GM23248 (cell line): ENCODE measurements at regions not wholly inside any gene's neighbourhood (a gene's known extent, or its start where the extent isn't known, plus 50 kb on each side); places are given as distances from the start of the nearest gene placed in this dataset.

ENCODE experiments used
- DNase-seq: peaks from one replicate; pipeline ENCODE4 v3.0.0-alpha.2; 2015
- H2AFZ ChIP-seq: fragments of 200-600 bp; sonication (generic); 2 replicates; pipeline ENCODE4 v1.6.1; 2016; ENCODE audit warnings: antibody characterized with exemption
- H3F3A ChIP-seq: fragments of 200-600 bp; sonication (generic); 2 replicates; pipeline ENCODE4 v1.6.1; 2016; ENCODE audit warnings: mild to moderate bottlenecking, antibody characterized with exemption, mixed run types; ENCODE audit not compliant: insufficient read depth
- H3K27ac ChIP-seq: fragments of 200-600 bp; sonication (generic); 2 replicates; pipeline ENCODE4 v1.5.1; 2016; ENCODE audit warnings: mild to moderate bottlenecking
- H3K27me3 ChIP-seq: fragments of 200-600 bp; sonication (generic); replicated peaks from 2 replicates; pipeline ENCODE4 v1.6.1; 2016; ENCODE audit warnings: mild to moderate bottlenecking; ENCODE audit not compliant: insufficient read depth
- H3K36me3 ChIP-seq: fragments of 200-600 bp; sonication (generic); 2 replicates; pipeline ENCODE4 v1.6.1; 2016; ENCODE audit warnings: low read depth, mild to moderate bottlenecking
- H3K4me1 ChIP-seq: fragments of 200-600 bp; sonication (generic); 2 replicates; pipeline ENCODE4 v1.6.1; 2016; ENCODE audit warnings: mild to moderate bottlenecking; ENCODE audit not compliant: insufficient read depth
- H3K4me2 ChIP-seq: fragments of 200-600 bp; sonication (generic); one replicate; pipeline ENCODE4 v1.6.1; 2016; ENCODE audit warnings: mild to moderate bottlenecking; ENCODE audit not compliant: unreplicated experiment
- H3K4me3 ChIP-seq: fragments of 200-600 bp; sonication (generic); 2 replicates; pipeline ENCODE4 v1.5.1; 2016; ENCODE audit warnings: mild to moderate bottlenecking
- H3K79me2 ChIP-seq: fragments of 200-600 bp; sonication (generic); 2 replicates; pipeline ENCODE4 v1.6.1; 2016; ENCODE audit warnings: mild to moderate bottlenecking; ENCODE audit not compliant: insufficient read depth
- H3K9ac ChIP-seq: fragments of 200-600 bp; sonication (generic); 2 replicates; pipeline ENCODE4 v1.6.1; 2016; ENCODE audit warnings: mild to moderate bottlenecking
- H3K9me2 ChIP-seq: fragments of 200-600 bp; sonication (generic); 2 replicates; pipeline ENCODE4 v1.6.1; 2016; ENCODE audit warnings: mixed run types, mild to moderate bottlenecking, moderate library complexity; ENCODE audit not compliant: insufficient read depth
- H3K9me3 ChIP-seq: fragments of 200-600 bp; sonication (generic); one replicate; pipeline ENCODE4 v1.6.1; 2017; ENCODE audit warnings: low read depth
- H4K20me1 ChIP-seq: fragments of 200-600 bp; sonication (generic); 2 replicates; pipeline ENCODE4 v1.6.0; 2016; ENCODE audit not compliant: insufficient read depth
- EZH2 ChIP-seq: fragments of 200-600 bp; sonication (generic); IDR thresholded peaks from 2 replicates; pipeline ENCODE4 v1.6.1; 2018; ENCODE audit warnings: antibody characterized with exemption, mild to moderate bottlenecking; ENCODE audit not compliant: insufficient read depth, poor library complexity, severe bottlenecking
- EZH2phosphoT487 ChIP-seq: fragments of 200-600 bp; sonication (generic); IDR thresholded peaks from 2 replicates; pipeline ENCODE4 v1.6.1; 2018; ENCODE audit warnings: antibody characterized with exemption, moderate library complexity, mild to moderate bottlenecking, low read depth; ENCODE audit not compliant: insufficient read depth
- WGBS, 2 experiments: methylation state at CpG; one replicate each; pipeline ENCODE4 v1.1.6; 2015 to 2017; ENCODE audit warnings: low lambda C conversion rate in 2 of 2, low coverage in 1 of 2; ENCODE audit errors: missing lambda C conversion rate in 2 of 2; 5-methylcytosine and 5-hydroxymethylcytosine counted together
- in situ Hi-C: fragments of 300-500 bp; cut with MboI; formaldehyde crosslinking; loops from 2 replicates; pipeline ENCODE4 v1.15.0; 2020

- 73 to 79% methylated on average over 3 of the region's 3 CpGs for WGBS, 2 experiments
- Histone ChIP-seq H3K4me3 (no peak overlapping the region), H3K9ac (no peak overlapping the region), H4K20me1 (no peaks in the 10 kb centered on the region), H3K27ac (no peak overlapping the region), H3F3A (peaks cover 14% of the 10 kb centered on the region), H3K79me2 (no peaks in the 10 kb centered on the region), H3K4me1 (peaks cover 27% of the 10 kb centered on the region), H3K4me2 (no peak overlapping the region), H3K9me2 (no peaks in the 10 kb centered on the region), H2AFZ (no peak overlapping the region), H3K36me3 (no peaks in the 10 kb centered on the region), H3K9me3 (no peaks in the 10 kb centered on the region), H3K27me3 (no peaks in the 10 kb centered on the region)
- DNase-seq: peak; percentile 34
- no peak for TF ChIP-seq EZH2
- no peak for TF ChIP-seq EZH2phosphoT487
- in situ Hi-C loops: no loop called here
Measured at GRCh38 chr7:33745934-33746333, 159.4 kb upstream of the BMPER start.

- H3K27me3 ChIP-seq: no peaks in the 10 kb centered on the region
- TF ChIP-seq EZH2phosphoT487: no peak
- no peak for TF ChIP-seq EZH2
- no peak overlapping the region for H3K4me3 ChIP-seq
- H3K4me2 ChIP-seq: no peak overlapping the region
- no peaks in the 10 kb centered on the region for H3K79me2 ChIP-seq
- H2AFZ ChIP-seq: no peak overlapping the region
- WGBS, 2 experiments: 81 to 84% methylated on average over 7 of the region's 7 CpGs
- H3F3A ChIP-seq: peaks cover 6% of the 10 kb centered on the region
- H3K27ac ChIP-seq: no peak overlapping the region
- H3K9ac ChIP-seq: no peak overlapping the region
- peaks cover 19% of the 10 kb centered on the region for H3K4me1 ChIP-seq
- in situ Hi-C loops: no loop called here
- no peak for DNase-seq
- no peaks in the 10 kb centered on the region for H3K36me3 ChIP-seq
- no peaks in the 10 kb centered on the region for H3K9me3 ChIP-seq
- H4K20me1 ChIP-seq: no peaks in the 10 kb centered on the region
- no peaks in the 10 kb centered on the region for H3K9me2 ChIP-seq
Measured at GRCh38 chr7:33748793-33749192, 156.5 kb upstream of the BMPER start.

DNA sequence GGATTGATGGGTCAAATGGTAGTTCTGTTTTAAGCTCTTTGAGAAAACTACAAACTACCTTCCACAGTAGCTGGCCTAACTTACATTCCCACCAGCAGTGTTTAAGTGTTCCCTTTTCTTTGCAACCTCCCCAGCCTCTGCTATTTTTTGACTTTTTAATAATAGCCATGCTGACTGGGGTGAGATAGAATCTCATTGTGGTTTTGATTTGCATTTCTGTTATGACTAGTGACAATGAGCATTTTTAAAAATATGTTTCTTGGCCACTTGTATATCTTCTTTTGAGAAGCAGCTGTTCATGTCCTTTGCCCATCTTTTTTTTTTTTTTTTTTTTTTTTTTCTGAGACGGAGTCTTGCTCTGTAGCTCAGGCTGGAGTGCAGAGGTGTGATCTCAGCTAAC lies 155.2 kb upstream of the BMPER start:
- no peaks in the 10 kb centered on the region for H3K36me3 ChIP-seq
- no peak overlapping the region for H2AFZ ChIP-seq
- peak; percentile 63 for DNase-seq
- in situ Hi-C loops: loop anchor here (10.0 kb wide), 1 partner anchor 155 kb away; the partner anchor contains the start of gene BMPER
- H4K20me1 ChIP-seq: no peaks in the 10 kb centered on the region
- no peak overlapping the region for H3K27ac ChIP-seq
- H3K79me2 ChIP-seq: no peaks in the 10 kb centered on the region
- peaks cover 6% of the 10 kb centered on the region for H3F3A ChIP-seq
- peaks cover 24% of the 10 kb centered on the region for H3K4me1 ChIP-seq
- H3K4me2 ChIP-seq: no peak overlapping the region
- TF ChIP-seq EZH2: no peak
- TF ChIP-seq EZH2phosphoT487: no peak
- no peak overlapping the region for H3K9ac ChIP-seq
- no peaks in the 10 kb centered on the region for H3K27me3 ChIP-seq
- H3K9me3 ChIP-seq: no peaks in the 10 kb centered on the region
- H3K4me3 ChIP-seq: no peak overlapping the region
- no peaks in the 10 kb centered on the region for H3K9me2 ChIP-seq
- WGBS, 2 experiments: 26 to 43% methylated on average over 1 of the region's 1 CpG

DNA sequence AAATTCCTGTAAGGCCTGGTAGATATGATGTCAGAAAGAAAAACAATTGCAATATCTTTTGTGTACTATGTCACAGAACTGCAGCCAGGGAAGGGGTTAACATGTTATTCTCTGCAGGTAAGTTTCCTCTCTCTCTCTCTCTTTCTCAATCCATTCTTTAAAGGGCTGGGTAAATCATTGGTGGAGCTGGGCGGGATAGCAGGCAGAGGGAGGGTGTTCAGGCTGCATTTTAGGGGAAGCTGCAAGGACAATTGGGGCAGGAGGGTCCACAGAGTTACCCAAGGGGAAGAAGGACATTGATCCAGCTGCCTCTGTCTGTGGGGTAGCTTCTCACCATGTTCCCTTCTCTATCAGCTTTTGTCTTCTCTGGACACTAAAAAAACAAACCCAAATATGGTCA lies 153.9 kb upstream of the BMPER start:
- H3K4me3 ChIP-seq: no peak overlapping the region
- no peak overlapping the region for H3K9ac ChIP-seq
- H3F3A ChIP-seq: peaks cover 8% of the 10 kb centered on the region
- TF ChIP-seq EZH2: no peak
- WGBS, 2 experiments: 91 to 100% methylated on average over 1 of the region's 1 CpG
- H3K4me1 ChIP-seq: peaks cover 20% of the 10 kb centered on the region
- in situ Hi-C loops: loop anchor here (10.0 kb wide), 1 partner anchor 153 kb away; the partner anchor contains the start of gene BMPER
- no peaks in the 10 kb centered on the region for H3K36me3 ChIP-seq
- no peaks in the 10 kb centered on the region for H3K9me3 ChIP-seq
- no peak for DNase-seq
- no peak overlapping the region for H3K4me2 ChIP-seq
- no peak overlapping the region for H2AFZ ChIP-seq
- H3K27me3 ChIP-seq: no peaks in the 10 kb centered on the region
- H3K9me2 ChIP-seq: no peaks in the 10 kb centered on the region
- H3K27ac ChIP-seq: no peak overlapping the region
- no peaks in the 10 kb centered on the region for H4K20me1 ChIP-seq
- no peaks in the 10 kb centered on the region for H3K79me2 ChIP-seq

- H3K4me2 ChIP-seq: no peak overlapping the region
- H3K27me3 ChIP-seq: no peaks in the 10 kb centered on the region
- 90 to 93% methylated on average over 6 of the region's 6 CpGs for WGBS, 2 experiments
- H3K79me2 ChIP-seq: no peaks in the 10 kb centered on the region
- H3K9ac ChIP-seq: no peak overlapping the region
- H3F3A ChIP-seq: peaks cover 17% of the 10 kb centered on the region
- no peaks in the 10 kb centered on the region for H3K9me3 ChIP-seq
- TF ChIP-seq EZH2: no peak
- no peak for TF ChIP-seq EZH2phosphoT487
- no peak overlapping the region for H3K4me3 ChIP-seq
- H3K36me3 ChIP-seq: no peaks in the 10 kb centered on the region
- no peaks in the 10 kb centered on the region for H3K9me2 ChIP-seq
- in situ Hi-C loops: loop anchor here (10.0 kb wide), 1 partner anchor 151 kb away; the partner anchor contains the start of gene BMPER
- no peaks in the 10 kb centered on the region for H4K20me1 ChIP-seq
- no peak for DNase-seq
- H3K4me1 ChIP-seq: peaks cover 38% of the 10 kb centered on the region
- H2AFZ ChIP-seq: no peak overlapping the region
- no peak overlapping the region for H3K27ac ChIP-seq
Measured at GRCh38 chr7:33753881-33754525, 151.3 kb upstream of the BMPER start.
